ENCODE measurements at regions not wholly inside any gene's neighbourhood (a gene's known extent, or its start where the extent isn't known, plus 50 kb on each side); places are given as distances from the start of the nearest gene placed in this dataset.
"Not testable (repeated sequence)": the region's sequence is repeated elsewhere in the genome, so short reads cannot be mapped to it uniquely, and the experiment has no call there.

DNA sequence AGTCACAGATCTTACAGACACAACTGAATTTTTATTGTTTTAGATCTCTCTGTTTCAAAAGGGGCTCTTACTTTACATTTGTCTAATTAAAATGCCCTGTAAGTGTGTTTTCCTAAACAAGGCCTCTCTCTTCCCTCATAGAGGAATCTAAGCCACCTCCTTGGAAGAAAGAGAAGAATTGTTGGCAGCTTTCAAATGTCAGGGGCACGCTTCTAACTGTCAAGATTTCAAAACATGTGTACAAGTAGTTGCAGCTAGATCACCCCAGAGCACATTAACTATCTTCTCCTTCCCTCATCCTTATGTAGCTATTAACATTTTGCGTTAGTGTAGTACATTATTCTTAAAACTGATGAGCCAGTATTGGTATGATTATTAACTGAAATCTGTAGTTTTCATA, 266.5 kb upstream of the BOD1L1 start:
- no peak for DNase-seq (ENCODE audit: low read depth, low spot score)

DNA sequence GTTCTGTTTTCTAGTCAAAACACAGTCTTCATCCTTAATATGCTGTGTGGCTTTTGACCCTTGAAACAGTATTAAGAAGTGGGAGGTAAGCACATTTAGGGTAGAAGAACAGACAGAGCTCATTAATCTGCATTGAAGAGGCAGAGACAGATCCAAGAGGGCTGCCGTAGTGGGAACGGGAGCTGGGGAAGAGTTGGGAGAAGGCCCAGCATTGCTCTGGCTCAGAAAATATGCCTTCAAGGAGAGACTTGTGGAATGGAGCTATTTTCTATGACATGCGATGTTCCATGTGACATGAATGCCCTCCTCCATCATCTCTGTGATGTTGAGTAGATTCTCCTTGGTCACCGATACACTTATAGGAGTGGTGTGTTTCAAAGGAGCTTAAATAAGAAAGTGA, 273.3 kb upstream of the BOD1L1 start:
- DNase-seq (ENCODE audit: low read depth, low spot score), result no peak

DNA sequence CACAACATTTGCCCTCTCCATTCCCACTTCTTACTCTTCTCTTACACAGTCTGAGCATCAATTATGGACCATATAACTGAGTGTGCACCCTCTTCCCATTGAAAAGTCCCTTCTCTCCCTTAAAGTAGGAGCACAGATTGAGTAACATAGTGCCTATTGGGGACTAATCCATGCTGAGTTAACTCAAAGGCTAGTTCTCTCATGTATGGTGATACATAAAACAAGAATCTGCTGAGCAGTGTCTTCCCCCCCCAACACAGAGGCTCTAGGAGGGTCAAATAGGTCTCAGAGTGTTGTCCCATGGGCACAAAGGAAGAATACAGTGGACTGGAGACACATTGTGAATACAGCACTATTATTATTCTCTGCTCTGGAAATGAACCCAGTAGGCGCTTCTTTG, 274.6 kb upstream of the BOD1L1 start:
- DNase-seq (ENCODE audit: low read depth, low spot score), result no peak

DNA sequence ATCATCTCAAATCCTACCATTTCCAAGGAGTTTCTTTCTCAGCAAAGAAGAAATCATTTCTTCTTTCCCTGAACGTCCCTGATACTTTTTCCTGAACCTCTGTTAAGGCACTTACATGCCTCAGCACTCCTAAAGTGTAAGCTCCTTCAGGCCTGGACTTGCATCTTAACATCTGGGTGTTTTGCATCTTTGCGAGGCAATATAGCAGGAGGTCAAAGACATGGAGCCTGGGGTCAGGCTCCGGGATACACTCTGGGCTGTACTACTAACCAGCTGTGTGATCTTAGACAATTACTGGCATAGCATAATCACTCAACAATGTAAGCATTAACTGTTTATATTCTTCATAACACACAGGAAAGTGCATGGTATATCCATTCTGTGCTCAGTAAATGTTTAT, 275.5 kb upstream of the BOD1L1 start:
- no peak for DNase-seq (ENCODE audit: low read depth, low spot score)

DNA sequence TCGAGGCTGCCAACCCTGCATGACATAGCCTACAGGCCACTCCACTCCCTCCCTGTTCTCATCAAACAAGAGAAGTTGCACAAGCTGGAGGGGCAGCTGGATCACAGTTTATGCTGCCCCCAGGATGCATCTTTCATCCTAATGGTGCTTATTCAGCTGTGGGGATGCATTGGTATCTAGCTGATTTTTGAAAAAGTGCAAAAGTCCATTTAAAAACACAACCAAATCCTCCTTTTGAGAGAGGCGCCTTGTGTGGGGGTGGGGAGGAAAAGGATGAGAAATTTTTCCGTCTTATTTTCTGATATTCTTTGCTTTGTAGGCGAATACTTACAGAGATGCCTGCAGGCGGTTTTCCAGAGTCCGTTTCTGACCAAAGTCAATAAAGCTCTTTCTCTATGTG, 276.4 kb upstream of the BOD1L1 start:
- DNase-seq (ENCODE audit: low read depth, low spot score), result no peak

DNA sequence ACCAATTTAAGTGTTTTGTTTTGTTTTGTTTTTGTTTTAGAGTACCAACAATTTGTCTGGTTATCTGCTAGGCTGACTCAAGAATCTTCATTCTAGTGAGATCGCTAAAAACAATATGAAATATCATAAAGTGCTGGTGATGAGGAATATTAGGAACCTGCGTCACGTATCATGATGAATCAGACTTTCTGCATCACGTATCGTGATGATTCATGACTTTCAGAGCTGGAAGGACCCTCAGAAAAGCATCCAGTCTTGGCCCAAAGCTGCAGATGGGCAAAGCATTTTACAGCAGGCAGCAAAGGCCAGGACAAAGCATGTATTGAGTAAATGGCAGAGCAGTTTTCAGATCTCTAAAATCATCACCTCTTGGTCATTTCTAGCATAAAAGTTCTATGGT, 278.0 kb upstream of the BOD1L1 start:
- no peak for DNase-seq (ENCODE audit: low read depth, low spot score)

DNA sequence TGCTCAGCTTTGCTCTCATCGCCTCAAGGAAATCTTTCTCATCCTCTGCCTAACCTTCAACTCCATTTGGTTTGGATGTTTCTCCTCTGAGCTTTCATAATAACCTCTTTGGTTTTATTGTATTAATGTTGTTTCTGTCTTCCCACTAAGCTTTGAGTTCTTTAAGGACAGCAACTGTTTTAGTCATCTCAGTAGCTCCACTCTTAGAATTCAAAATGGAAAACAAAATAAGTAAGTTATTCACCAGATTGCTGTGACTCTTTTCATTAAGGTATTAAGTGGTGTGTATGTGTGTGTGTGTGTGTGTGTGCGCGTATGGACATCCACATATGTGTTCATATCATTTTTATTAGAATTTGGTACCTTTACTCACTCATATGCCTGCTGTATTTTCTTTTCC, 279.2 kb upstream of the BOD1L1 start:
- no peak for DNase-seq (ENCODE audit: low read depth, low spot score)

DNA sequence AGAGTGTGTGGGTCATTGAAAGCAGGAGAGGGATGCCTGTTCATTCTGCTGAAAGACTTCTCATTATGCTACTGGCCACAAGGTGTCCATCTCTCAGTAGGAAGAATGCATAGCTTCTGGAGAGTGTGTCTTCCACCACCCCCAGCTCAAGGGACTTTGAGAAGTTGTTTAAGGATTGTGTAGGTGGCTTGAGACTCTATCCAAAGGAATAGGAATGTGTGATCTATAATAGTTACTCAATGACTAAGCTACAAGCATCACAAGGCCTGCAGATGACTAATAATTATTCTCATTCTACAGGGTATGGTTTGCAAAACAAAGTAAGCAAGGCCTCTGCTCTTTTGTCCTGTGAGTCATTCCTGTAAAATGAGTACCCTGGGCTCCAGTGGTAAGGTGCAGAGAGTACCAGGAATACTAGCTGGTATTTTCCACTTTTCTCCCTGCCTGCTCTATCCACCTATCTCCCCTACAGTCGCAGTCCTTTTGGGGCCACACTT, 279.8 kb upstream of the BOD1L1 start:
- DNase-seq (ENCODE audit: low read depth, low spot score), result peak; percentile 73

DNA sequence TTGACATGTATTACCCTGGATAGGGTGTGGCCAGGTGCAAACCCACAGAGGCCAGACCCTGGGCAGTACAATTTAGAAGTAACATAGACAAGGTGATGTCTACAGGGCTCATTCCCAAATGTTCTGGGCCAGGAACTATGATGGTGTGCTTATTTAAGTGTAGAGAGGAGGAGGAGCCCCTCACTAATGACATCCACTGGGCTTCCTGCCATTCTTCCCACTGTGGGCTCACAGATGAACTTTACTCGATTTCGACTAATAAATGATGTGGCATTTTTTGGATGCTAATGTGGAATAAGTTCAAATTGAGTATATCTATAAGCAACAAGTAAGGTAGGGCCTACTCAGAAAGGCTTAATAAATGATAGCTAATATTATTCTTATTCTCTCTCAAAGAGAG, 280.9 kb upstream of the BOD1L1 start:
- DNase-seq (ENCODE audit: low read depth, low spot score), result no peak

DNA sequence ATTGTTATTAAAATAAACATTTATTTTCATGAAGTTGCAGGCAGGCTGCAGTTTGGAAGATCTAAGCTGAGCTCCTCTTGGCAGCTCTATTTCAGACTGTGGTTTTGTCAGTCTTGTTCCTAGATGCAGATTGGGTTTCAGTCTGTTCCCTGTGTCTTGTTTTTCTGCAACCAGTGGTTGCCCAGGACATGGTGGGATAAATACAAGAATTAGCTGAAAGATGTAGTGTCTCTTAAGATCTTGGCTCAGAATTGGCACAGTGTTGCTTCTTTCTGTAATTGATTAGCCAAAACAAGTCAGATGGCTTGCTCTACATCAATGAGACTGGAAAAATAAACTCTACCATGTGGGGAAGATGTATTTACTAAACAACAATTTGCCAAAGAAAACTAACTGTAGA, 283.0 kb upstream of the BOD1L1 start:
- no peak for DNase-seq (ENCODE audit: low read depth, low spot score)

DNA sequence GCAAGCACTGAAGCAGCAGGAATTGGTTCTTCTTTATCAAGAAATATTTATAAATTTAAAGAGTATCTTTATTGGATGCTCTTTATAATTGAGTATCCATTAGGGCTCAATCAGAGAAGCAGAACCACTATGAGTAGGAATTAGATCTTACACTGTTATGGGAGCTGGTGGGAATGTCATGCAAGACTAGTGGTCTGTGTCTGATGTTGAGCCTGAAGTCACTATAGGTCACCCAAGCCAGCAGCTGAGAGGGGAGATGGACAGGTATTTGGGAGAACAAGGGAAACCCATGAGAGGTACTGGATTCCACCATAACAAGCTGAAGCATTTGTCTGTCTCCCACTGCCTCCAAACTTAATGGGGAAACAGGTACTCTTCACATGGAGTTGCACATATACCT, 283.7 kb upstream of the BOD1L1 start:
- no peak for DNase-seq (ENCODE audit: low read depth, low spot score)

DNA sequence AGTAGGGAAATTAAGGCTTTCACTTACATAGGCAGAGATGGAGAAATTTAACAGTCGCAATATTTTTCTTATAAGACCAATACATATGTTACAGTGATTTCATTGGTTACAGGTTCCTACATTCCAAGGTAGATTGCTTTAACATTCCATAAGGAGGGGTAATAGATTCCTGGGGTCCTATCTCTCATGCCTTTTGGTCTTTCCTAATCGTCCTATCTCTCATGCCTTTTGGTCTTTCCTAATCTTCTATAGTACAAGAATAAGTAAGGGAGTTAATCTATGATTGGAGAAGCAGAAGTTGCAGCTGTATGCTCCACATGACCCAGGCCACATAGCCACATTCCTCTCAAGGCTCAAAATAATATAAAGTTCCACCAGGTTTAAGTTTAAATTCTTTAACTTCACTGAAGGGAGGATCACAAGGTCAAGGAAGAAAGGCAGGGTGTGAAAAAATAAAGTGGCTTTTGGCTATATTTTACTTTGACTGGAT, 285.0 kb upstream of the BOD1L1 start:
- no peak for DNase-seq (ENCODE audit: low read depth, low spot score)

DNA sequence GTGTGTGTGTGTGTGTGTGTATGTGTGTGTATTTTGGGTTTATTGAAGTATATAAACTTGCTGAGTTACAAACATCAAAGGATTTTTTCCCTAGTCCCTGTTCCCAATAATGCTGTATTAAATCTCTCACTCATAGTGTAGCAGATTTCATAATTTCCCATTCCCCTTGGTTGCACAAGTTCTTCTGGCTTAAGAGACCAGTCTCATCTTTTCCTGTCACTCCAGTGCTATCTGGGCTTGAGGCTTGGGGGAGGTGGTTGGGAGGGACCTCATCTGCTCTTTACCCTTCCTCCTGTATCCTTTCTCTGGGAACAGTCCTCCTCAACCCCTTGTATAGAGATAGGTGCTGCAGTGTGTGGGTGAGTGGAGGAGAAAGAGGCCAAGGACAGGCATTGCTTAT, 285.4 kb upstream of the BOD1L1 start:
- no peak for DNase-seq (ENCODE audit: low read depth, low spot score)

DNA sequence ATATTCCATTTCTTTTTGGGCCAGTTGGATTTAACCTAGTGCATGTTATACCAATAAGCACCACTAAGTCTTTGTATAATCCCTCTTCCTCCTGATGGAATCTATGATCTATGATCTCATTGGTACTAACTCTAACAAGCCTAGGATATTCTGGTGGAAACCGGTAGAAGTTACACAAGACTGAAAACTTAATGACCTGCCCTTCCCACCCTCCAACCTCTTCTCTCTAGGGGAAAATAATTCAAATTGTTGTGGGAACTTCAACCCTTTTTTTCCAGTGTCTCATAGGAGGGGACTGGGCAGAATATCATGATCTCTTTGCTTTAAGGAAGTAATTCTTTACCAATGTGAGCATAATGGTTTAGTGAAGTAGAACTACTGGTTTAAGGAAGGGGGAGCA, 289.5 kb upstream of the BOD1L1 start:
- no peak for DNase-seq (ENCODE audit: low read depth, low spot score)

DNA sequence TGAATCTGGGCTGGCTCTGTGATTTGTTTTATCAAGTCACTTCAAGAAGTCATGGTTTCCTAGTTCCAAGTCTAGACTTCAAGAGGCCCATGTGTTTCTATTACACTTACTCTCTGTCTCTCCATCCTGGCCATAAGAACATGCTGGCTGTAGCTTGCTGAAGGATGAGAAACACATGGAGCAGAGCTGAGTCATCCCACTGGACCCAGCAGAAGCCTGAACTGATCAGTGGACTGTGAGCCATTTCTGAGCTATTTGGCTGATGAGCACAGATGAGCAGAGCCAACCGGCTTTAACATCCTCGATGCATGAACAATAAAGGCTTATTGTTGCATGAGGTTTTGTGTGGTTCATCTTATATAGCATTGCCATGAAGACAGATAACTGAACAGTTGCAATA, 290.6 kb upstream of the BOD1L1 start:
- no peak for DNase-seq (ENCODE audit: low read depth, low spot score)

DNA sequence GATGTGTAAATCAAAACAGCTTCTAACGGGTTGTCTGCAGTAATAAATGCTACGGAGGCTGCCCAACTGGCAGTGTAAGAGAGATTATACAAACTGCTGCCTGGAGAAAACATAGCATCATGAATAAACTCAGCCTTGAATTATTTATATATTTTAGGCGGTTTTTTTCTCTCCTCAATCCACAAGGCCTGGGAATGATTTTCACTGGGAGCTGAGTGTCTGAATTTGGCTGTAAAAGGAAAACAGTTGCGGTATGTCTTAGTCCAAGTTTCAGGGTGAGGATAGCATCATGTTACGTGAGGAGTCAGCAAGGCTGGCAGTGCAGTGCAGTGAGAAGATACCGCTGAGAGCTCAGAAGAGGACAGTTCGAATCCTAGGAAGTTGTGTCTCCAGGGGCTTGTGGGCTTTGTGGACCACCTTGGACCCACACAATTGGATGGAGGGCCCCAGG, 291.5 kb upstream of the BOD1L1 start:
- no peak for DNase-seq (ENCODE audit: low read depth, low spot score)

DNA sequence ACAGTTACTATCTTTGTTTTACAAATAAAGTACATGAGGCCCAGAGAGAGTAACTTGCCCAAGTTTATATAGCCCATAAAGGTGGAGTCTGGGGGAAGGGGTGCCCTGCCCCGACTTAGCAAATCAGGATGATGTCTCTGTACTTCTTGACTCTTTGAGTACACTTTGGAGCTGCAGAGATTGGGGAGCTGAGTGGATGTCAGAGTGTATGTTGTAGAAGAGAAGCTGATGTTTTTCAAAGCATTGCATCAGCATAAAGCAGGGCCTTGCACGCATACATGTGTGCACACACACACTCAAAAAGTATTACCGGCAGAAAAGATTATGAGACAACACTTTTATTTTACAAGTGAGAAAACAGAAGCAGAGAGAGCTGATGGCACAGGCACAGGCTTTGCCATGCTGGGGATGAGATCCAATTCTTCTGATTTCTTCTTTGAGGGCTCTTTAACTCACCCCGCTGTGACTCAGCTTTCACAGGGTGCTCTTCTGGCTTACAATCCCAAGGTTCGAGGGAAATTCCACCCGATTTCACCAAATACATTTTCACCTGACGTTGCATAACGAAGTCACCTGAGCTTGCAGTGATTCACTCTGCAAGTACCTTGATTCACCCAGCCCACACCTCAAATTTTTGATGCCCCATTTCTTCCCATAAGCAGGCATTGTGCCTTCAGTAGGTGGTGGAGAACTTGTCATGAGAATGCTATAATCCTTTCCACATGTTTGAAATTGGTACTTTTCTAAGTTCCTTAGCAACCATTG, 292.8 kb upstream of the BOD1L1 start:
- no peak for DNase-seq (ENCODE audit: low read depth, low spot score)

DNA sequence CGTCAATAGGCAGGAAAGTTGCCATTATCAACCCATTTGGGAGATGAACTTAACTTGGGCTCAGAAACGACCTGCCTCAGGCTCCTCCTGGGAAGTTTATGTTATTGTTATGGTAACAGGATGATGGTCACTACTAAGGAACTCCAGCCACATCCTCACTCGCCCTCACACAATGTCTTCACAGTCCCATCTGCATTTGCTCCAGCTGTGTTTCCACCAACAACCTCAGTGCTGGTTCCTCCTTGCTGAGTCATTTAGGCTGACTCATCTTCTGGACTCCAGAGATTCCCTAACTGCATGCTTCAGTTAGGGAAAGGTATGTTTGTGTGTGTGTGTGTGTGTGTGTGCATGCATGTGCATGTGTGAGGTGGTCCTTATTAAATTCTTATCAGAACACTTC, 293.4 kb upstream of the BOD1L1 start:
- peak; percentile 98 for DNase-seq (ENCODE audit: low read depth, low spot score)

DNA sequence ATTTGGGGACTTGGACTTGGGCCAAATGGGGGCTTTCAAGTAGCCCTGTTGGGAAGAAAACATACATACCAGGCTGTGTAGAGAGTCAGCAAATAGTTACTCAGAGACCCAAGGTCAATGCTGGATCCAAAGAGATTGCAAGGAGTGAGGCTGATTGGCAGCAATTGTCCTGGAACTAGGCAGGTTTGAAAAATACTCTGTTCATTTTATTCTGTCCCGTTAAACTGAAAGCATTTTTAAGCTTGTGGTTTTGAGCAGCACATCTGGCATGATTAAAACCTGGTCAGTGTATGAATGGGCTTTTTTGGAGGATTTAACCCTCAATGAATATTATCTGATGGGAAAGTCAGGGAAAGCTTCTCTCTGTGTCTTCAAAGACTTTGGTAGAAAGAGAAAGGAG, 294.3 kb upstream of the BOD1L1 start:
- no peak for DNase-seq (ENCODE audit: low read depth, low spot score)

DNA sequence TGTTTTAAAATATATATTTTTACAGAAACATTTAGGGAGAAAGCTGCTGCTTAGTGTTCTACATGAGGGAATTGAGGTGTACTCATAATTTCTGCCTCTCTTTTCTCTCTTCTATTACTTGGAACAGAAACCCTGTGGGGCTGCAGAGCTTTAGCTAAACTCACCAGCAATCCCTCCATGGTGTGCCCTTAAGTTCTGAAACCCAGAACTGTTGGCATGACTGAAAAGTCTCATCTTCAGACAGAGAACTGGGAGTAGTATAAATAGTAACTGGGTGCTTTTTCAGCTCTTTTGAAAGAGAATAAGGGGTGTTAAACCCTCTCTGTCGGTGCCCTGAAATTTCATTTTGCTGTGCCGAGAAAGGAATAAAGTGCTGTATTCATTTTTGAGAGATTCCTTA, 294.9 kb upstream of the BOD1L1 start:
- no peak for DNase-seq (ENCODE audit: low read depth, low spot score)

DNA sequence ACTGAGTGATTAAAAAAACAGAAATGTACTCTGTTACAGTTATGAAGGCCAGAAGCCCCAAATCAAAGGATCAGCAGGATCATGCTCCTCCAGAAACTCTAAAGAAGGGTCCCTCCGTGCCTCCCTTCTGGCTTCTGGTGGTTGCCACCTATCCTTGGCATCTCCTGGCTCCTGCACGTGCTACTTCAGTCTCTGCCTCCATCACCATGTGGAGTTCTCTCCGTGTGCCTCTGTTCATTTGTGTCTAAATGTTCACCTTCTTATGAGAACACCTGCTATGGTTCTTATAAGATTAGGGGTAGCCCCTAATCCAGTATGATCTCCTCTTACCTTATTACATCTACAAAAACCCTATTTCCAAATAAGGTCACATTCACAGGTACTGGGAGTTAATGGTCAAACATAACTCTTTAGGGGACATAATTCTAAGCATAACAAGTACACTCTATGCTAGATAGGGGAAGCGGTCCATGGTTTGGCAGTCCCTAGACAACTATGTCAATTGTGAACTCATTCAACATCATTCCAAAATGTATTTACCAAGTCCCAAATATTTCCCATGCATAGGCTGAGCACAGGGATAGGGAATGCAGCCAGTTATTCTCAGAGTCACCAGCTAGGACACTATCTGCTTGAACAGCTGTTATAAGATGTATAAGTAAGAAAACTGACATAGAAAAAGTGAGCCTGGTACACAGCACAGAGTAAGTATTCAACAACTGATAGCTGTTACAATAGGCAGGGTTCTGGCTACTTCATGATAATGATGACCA, 295.5 kb upstream of the BOD1L1 start:
- DNase-seq (ENCODE audit: low read depth, low spot score), result no peak

DNA sequence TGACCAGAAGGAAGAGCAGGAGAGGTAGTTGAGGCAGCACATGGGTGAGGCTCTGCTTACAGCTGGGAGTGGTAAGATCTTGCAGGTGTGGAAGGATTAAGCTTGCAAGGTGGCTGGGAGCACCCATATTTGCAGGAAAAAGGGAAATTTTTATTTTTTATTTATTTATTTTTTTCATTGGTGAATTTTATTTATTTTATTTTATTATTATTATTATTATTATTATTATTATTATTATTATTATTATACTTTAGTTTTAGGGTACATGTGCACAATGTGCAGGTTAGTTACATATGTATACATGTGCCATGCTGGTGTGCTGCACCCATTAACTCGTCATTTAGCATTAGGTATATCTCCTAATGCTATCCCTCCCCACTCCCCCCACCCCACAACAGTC, 297.4 kb upstream of the BOD1L1 start:
- DNase-seq (ENCODE audit: low read depth, low spot score), result not testable (repeated sequence)

DNA sequence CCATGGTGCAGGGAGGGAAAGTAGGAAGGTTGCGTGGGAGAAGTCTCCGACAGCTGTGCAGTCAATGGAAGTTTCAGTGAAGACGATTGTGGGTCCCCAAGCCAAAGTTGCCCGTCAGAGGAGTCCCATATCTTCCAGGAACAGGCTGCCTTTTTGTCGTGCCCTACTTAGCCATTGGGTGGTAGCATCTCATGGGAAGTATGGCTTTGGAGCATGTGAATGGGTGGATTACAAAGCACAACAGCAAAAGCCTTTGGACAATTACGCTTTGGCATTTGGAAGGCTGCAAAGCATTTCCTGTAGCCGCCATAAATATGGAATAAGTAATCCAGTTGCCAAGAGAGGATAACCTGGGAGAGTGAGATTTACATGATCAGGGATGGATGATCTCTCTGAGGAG, 300.7 kb upstream of the BOD1L1 start:
- no peak for DNase-seq (ENCODE audit: low read depth, low spot score)
